Muscle of arm (tissue), 1 donor: ENCODE measurements at regions not wholly inside any gene's neighbourhood (a gene's known extent, or its start where the extent isn't known, plus 50 kb on each side); places are given as distances from the start of the nearest gene placed in this dataset.
"Not testable (repeated sequence)": the region's sequence is repeated elsewhere in the genome, so short reads cannot be mapped to it uniquely, and the experiment has no call there.

Source experiments
- DNase-seq: peaks from one replicate; pipeline ENCODE4 v3.0.0-alpha.2; 2013

- no peak for DNase-seq
Observed at GRCh38 chr10:23543691-23544380, 105.0 kb downstream of the OTUD1 start.

GRCh38 chr10:23545866-23546265 lies 107.0 kb downstream of the OTUD1 start:
- DNase-seq: not testable (repeated sequence)

- DNase-seq: no peak
Observed at GRCh38 chr10:23556727-23557440, 118.0 kb downstream of the OTUD1 start.

GRCh38 chr10:23557777-23558176 lies 118.9 kb downstream of the OTUD1 start:
- DNase-seq: no peak

- no peak for DNase-seq
Observed at GRCh38 chr10:23558361-23558799, 119.5 kb downstream of the OTUD1 start.

- DNase-seq: no peak
Observed at GRCh38 chr10:23568996-23569395, 130.1 kb downstream of the OTUD1 start.

- DNase-seq: no peak
Observed at GRCh38 chr10:23571884-23572283, 133.0 kb downstream of the OTUD1 start.

- no peak for DNase-seq
Observed at GRCh38 chr10:23581906-23582450, 143.1 kb downstream of the OTUD1 start.

GRCh38 chr10:23584396-23584795 lies 145.5 kb downstream of the OTUD1 start:
- no peak for DNase-seq

- DNase-seq: no peak
Observed at GRCh38 chr10:23585186-23585585, 146.3 kb downstream of the OTUD1 start.

GRCh38 chr10:23585666-23586065 lies 146.8 kb downstream of the OTUD1 start:
- no peak for DNase-seq

GRCh38 chr10:23595278-23595677 lies 156.4 kb downstream of the OTUD1 start:
- not testable (repeated sequence) for DNase-seq

GRCh38 chr10:23604613-23605012 lies 165.7 kb downstream of the OTUD1 start:
- no peak for DNase-seq

- no peak for DNase-seq
Observed at GRCh38 chr10:23606456-23606855, 167.6 kb downstream of the OTUD1 start.

- DNase-seq: no peak
Observed at GRCh38 chr10:23608926-23609325, 170.1 kb downstream of the OTUD1 start.

GRCh38 chr10:23610626-23611307 lies 171.9 kb downstream of the OTUD1 start:
- DNase-seq: no peak

- DNase-seq: no peak
Observed at GRCh38 chr10:23611308-23612029, 172.6 kb downstream of the OTUD1 start.

GRCh38 chr10:23613900-23614299 lies 175.0 kb downstream of the OTUD1 start:
- no peak for DNase-seq

GRCh38 chr10:23614483-23614882 lies 175.6 kb downstream of the OTUD1 start:
- DNase-seq: no peak

GRCh38 chr10:23630376-23630775 lies 191.5 kb downstream of the OTUD1 start:
- no peak for DNase-seq

- DNase-seq: no peak
Observed at GRCh38 chr10:23630885-23631284, 192.0 kb downstream of the OTUD1 start.
